Osteoblast (primary cell): ENCODE measurements at regions not wholly inside any gene's neighbourhood (a gene's known extent, or its start where the extent isn't known, plus 50 kb on each side); places are given as distances from the start of the nearest gene placed in this dataset.

Experiments
- DNase-seq: peaks from one replicate; pipeline ENCODE4 v3.0.0; 2011; ENCODE audit warnings: low spot score, mixed read lengths; ENCODE audit not compliant: insufficient read length; ENCODE audit errors: missing footprints
- H2AFZ ChIP-seq: 2 replicates; pipeline ENCODE4 v1.6.0; 2011; ENCODE audit warnings: mild to moderate bottlenecking, low read length
- H3K27ac ChIP-seq: 2 replicates; pipeline ENCODE4 v1.5.1; 2011; ENCODE audit warnings: mild to moderate bottlenecking, low read depth, low read length, moderate library complexity
- H3K27me3 ChIP-seq: 2 replicates; pipeline ENCODE4 v1.6.0; 2012; ENCODE audit warnings: mild to moderate bottlenecking, control low read depth, inconsistent platforms, low read length, moderate library complexity; ENCODE audit not compliant: insufficient read depth
- H3K36me3 ChIP-seq: 2 replicates; pipeline ENCODE4 v1.5.1; 2011; ENCODE audit warnings: mild to moderate bottlenecking, low read length, control low read depth, moderate library complexity; ENCODE audit not compliant: insufficient read depth
- H3K4me1 ChIP-seq: 2 replicates; pipeline ENCODE4 v1.5.1; 2011; ENCODE audit warnings: mild to moderate bottlenecking, low read length, control low read depth, moderate library complexity; ENCODE audit not compliant: insufficient read depth
- H3K4me2 ChIP-seq: 2 replicates; pipeline ENCODE4 v1.6.0; 2011; ENCODE audit warnings: mild to moderate bottlenecking, low read length; ENCODE audit not compliant: insufficient read depth
- H3K4me3 ChIP-seq: fragments of 200-600 bp; sonication (generic); 3 replicates; pipeline ENCODE4 v1.5.1; 2012; ENCODE audit warnings: mild to moderate bottlenecking, low read length, inconsistent platforms; ENCODE audit not compliant: insufficient read depth
- H3K79me2 ChIP-seq: 2 replicates; pipeline ENCODE4 v1.6.0; 2012; ENCODE audit warnings: mild to moderate bottlenecking, low read length, control low read depth, inconsistent platforms; ENCODE audit not compliant: insufficient read depth
- H3K9me3 ChIP-seq: 2 replicates; pipeline ENCODE4 v1.5.1; 2011; ENCODE audit warnings: low read depth, low read length, control low read depth
- H4K20me1 ChIP-seq: 2 replicates; pipeline ENCODE4 v1.6.0; 2012; ENCODE audit warnings: mild to moderate bottlenecking, low read length, control low read depth; ENCODE audit not compliant: insufficient read depth
- TF ChIP-seq, protein P1 (sequence below): IDR thresholded peaks from 2 replicates; pipeline ENCODE4 v1.5.1; 2011; ENCODE audit warnings: mild to moderate bottlenecking, low read depth, low read length, moderate library complexity; ENCODE audit errors: extremely low read depth

DNA sequence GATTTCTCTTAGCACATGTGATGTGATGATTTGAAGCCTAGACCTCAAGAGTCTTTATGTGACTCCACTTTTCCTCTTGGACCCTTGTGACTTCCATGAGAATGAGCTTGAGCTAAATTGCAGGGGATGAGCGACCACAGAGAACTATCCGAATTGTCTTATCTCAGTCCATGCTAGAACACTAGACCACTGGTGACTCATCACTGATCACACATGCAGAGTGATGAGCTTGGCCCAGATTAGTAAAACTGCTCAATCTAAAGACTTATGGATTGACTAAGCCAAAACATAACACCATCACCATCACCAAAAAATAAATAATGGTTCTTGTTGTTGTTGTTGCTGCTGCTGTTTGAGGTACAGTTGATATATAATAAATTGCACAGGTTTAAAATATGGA, 114.1 kb upstream of the CFAP20DC start:
- no peaks in the 10 kb centered on the region for H3K27me3 ChIP-seq
- H4K20me1 ChIP-seq: no peaks in the 10 kb centered on the region
- no peak overlapping the region for H3K4me2 ChIP-seq
- no peak overlapping the region for H3K27ac ChIP-seq
- H3K4me3 ChIP-seq: no peak overlapping the region
- no peak for DNase-seq
- H2AFZ ChIP-seq: no peak overlapping the region
- TF ChIP-seq, protein P1, sequence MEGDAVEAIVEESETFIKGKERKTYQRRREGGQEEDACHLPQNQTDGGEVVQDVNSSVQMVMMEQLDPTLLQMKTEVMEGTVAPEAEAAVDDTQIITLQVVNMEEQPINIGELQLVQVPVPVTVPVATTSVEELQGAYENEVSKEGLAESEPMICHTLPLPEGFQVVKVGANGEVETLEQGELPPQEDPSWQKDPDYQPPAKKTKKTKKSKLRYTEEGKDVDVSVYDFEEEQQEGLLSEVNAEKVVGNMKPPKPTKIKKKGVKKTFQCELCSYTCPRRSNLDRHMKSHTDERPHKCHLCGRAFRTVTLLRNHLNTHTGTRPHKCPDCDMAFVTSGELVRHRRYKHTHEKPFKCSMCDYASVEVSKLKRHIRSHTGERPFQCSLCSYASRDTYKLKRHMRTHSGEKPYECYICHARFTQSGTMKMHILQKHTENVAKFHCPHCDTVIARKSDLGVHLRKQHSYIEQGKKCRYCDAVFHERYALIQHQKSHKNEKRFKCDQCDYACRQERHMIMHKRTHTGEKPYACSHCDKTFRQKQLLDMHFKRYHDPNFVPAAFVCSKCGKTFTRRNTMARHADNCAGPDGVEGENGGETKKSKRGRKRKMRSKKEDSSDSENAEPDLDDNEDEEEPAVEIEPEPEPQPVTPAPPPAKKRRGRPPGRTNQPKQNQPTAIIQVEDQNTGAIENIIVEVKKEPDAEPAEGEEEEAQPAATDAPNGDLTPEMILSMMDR: no peak
- no peaks in the 10 kb centered on the region for H3K4me1 ChIP-seq
- H3K79me2 ChIP-seq: no peaks in the 10 kb centered on the region
- no peaks in the 10 kb centered on the region for H3K36me3 ChIP-seq
- H3K9me3 ChIP-seq: no peaks in the 10 kb centered on the region

DNA sequence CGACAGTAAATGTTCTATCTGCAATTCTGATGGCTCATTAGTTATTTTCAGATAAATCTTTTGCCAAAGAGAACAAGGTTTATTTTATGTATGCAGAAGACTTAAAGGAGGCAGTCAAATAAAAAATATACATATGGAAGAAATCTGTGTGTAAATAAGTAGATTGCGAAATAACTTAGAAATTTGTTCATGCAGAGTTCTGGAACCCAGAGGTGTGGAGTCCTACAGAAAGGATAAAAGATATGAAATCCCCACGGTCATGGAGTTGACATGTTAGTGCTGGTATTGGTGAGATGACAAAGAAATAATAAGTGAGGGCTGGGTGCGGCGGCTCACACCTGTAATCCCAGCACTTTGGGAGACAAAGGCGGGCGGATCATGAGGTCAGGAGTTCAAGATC, 111.2 kb upstream of the CFAP20DC start:
- Histone ChIP-seq H3K36me3 (no peaks in the 10 kb centered on the region), H3K27ac (no peak overlapping the region), H2AFZ (no peak overlapping the region), H3K4me1 (no peaks in the 10 kb centered on the region), H3K79me2 (no peaks in the 10 kb centered on the region), H3K9me3 (no peaks in the 10 kb centered on the region), H3K4me2 (no peak overlapping the region), H3K27me3 (no peaks in the 10 kb centered on the region), H3K4me3 (no peak overlapping the region), H4K20me1 (no peaks in the 10 kb centered on the region)
- DNase-seq: no peak
- TF ChIP-seq, protein P1: no peak

DNA sequence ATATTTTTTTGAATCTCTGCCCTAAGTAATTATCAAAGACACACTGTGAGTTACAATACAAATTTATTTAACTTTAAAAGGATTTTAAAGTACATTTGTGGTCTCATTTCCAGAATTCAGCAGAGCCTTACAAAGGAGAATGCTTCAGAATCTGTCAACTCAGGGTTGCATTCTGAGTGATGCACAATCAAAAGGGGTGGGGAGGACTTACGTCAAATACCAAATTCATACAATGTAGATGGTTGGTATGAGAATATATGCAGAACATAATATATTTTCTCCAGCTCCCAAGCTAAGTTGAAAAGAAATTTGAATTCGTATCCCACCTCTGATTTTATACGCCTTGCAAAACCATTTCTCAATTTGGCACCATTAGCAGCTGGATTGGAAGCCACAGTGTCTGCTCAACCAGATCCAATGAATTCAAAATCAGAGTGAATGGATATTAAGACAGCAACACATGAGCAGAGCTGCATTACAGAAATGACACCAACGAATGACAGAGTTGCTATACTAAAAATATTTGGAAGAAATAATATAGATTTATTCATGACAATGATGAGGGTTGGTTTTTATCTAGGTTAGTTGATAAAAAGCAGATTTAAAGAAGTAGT, 110.4 kb upstream of the CFAP20DC start:
- DNase-seq: no peak
- H2AFZ ChIP-seq: no peak overlapping the region
- TF ChIP-seq, protein P1: no peak
- no peak overlapping the region for H3K4me3 ChIP-seq
- no peak overlapping the region for H3K27ac ChIP-seq
- H3K4me1 ChIP-seq: no peaks in the 10 kb centered on the region
- no peaks in the 10 kb centered on the region for H3K36me3 ChIP-seq
- H3K9me3 ChIP-seq: no peaks in the 10 kb centered on the region
- no peaks in the 10 kb centered on the region for H3K79me2 ChIP-seq
- H4K20me1 ChIP-seq: no peaks in the 10 kb centered on the region
- H3K4me2 ChIP-seq: no peak overlapping the region
- H3K27me3 ChIP-seq: no peaks in the 10 kb centered on the region

DNA sequence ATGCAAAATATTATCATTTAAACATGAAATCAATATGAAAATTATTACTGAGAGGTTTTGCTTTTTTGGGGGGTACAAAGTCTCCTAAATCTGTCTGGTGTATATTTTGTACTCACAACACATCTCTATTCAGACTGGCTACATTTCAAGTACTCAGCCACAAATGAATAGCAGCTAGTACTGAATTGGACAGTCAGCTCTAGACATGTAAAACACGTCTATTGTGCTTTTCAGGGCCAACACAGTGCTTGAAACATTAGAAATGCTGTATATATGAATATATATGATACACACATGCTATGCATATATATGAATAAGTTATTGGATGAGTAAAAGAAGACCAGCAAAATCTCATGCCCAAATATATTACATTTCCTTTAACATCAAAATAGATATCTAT, 103.8 kb upstream of the CFAP20DC start:
- no peak for DNase-seq
- TF ChIP-seq, protein P1: no peak
- Histone ChIP-seq H3K4me1 (no peaks in the 10 kb centered on the region), H3K79me2 (no peaks in the 10 kb centered on the region), H3K27ac (no peak overlapping the region), H3K36me3 (no peaks in the 10 kb centered on the region), H3K4me3 (no peak overlapping the region), H3K4me2 (no peak overlapping the region), H4K20me1 (no peaks in the 10 kb centered on the region), H2AFZ (no peak overlapping the region), H3K27me3 (no peaks in the 10 kb centered on the region), H3K9me3 (no peaks in the 10 kb centered on the region)
